Fibroblast of lung (primary cell): ENCODE measurements at regions not wholly inside any gene's neighbourhood (a gene's known extent, or its start where the extent isn't known, plus 50 kb on each side); places are given as distances from the start of the nearest gene placed in this dataset.

Source experiments
- DNase-seq, 2 donors: peaks; one replicate each; pipeline versions ENCODE4 v3.0.0 to v3.0.0-alpha.2; 2010; ENCODE audit warnings: low read depth in 2 of 2
- H2AFZ ChIP-seq: 2 replicates; pipeline ENCODE4 v1.5.1; 2012; ENCODE audit warnings: low read length, control low read depth, inconsistent platforms
- H3K27ac ChIP-seq: 2 replicates; pipeline ENCODE4 v1.5.1; 2011; ENCODE audit warnings: low read length, control low read depth; ENCODE audit not compliant: insufficient read depth
- H3K27me3 ChIP-seq: 2 replicates; pipeline ENCODE4 v1.5.1; 2011; ENCODE audit warnings: mild to moderate bottlenecking, low read length; ENCODE audit not compliant: control insufficient read depth, insufficient read depth
- H3K36me3 ChIP-seq: 2 replicates; pipeline ENCODE4 v1.5.1; 2011; ENCODE audit warnings: low read length; ENCODE audit not compliant: control insufficient read depth, insufficient read depth
- H3K4me1 ChIP-seq: 2 replicates; pipeline ENCODE4 v1.5.1; 2011; ENCODE audit warnings: low read length; ENCODE audit not compliant: control insufficient read depth, insufficient read depth; ENCODE audit errors: extremely low read depth
- H3K4me2 ChIP-seq: 2 replicates; pipeline ENCODE4 v1.5.1; 2011; ENCODE audit warnings: low read length, control low read depth; ENCODE audit not compliant: insufficient read depth; ENCODE audit errors: extremely low read depth
- H3K4me3 ChIP-seq, 4 experiments: fragments of 200-600 bp in 1 of 4; sonication (generic) in 1 of 4; replicated peaks in 1 of 4; 2 replicates each; pipeline ENCODE4 v1.5.1; 2011 to 2016; ENCODE audit warnings: low read length in 4 of 4, low read depth in 3 of 4, mild to moderate bottlenecking in 3 of 4, control low read depth in 2 of 4, inconsistent platforms in 1 of 4, mixed read lengths in 1 of 4; ENCODE audit not compliant: insufficient read depth in 1 of 4; ENCODE audit errors: control extremely low read depth in 1 of 4
- H3K79me2 ChIP-seq: 2 replicates; pipeline ENCODE4 v1.5.1; 2012; ENCODE audit warnings: mild to moderate bottlenecking, low read length, inconsistent platforms; ENCODE audit not compliant: control insufficient read depth, insufficient read depth
- H3K9ac ChIP-seq: 2 replicates; pipeline ENCODE4 v1.5.1; 2011; ENCODE audit warnings: mild to moderate bottlenecking, low read length, control low read depth; ENCODE audit not compliant: insufficient read depth
- H3K9me3 ChIP-seq: 2 replicates; pipeline ENCODE4 v1.5.1; 2012; ENCODE audit warnings: low read depth, low read length; ENCODE audit not compliant: control insufficient read depth, insufficient read depth
- H4K20me1 ChIP-seq: 2 replicates; pipeline ENCODE4 v1.5.1; 2011; ENCODE audit warnings: low read length; ENCODE audit not compliant: control insufficient read depth, insufficient read depth; ENCODE audit errors: extremely low read depth
- CTCF ChIP-seq, 2 donors: IDR thresholded peaks in 1 of 2; conservative IDR thresholded peaks in 1 of 2; 1 replicate in 1 of 2; 2 replicates in 1 of 2; pipeline ENCODE4 v1.5.1; 2011 to 2012; ENCODE audit warnings: low read length in 2 of 2, control low read depth in 1 of 2, inconsistent platforms in 1 of 2, low read depth in 1 of 2, mild to moderate bottlenecking in 1 of 2
- EZH2 ChIP-seq: IDR thresholded peaks from 2 replicates; pipeline ENCODE4 v1.5.1; 2012; ENCODE audit warnings: low read length, control low read depth, mild to moderate bottlenecking; ENCODE audit errors: missing control alignments

- Histone ChIP-seq H3K79me2 (no peaks in the 10 kb centered on the region), H3K4me2 (no peak overlapping the region), H3K4me3 (peak overlapping the region in 1 of 4 experiments; percentile 4), H3K27me3 (no peaks in the 10 kb centered on the region), H3K9ac (no peak overlapping the region), H3K27ac (no peak overlapping the region), H3K36me3 (no peaks in the 10 kb centered on the region), H3K9me3 (no peaks in the 10 kb centered on the region), H3K4me1 (no peaks in the 10 kb centered on the region), H2AFZ (no peak overlapping the region), H4K20me1 (no peaks in the 10 kb centered on the region)
- TF ChIP-seq CTCF (conservative IDR thresholded peaks at IDR 0.05 in 1 of 2, IDR thresholded peaks at IDR 0.05 in 1 of 2; ENCODE audit: low read depth in 1 of 2, low read length in 2 of 2) (no peak), EZH2 (no peak)
- DNase-seq = no peak
Observed at GRCh38 chr2:17058772-17059402, 393.3 kb upstream of the CYRIA start.

GRCh38 chr2:17057109-17058017 is 391.7 kb upstream of the CYRIA start:
- Histone ChIP-seq H3K36me3 (no peaks in the 10 kb centered on the region), H4K20me1 (no peaks in the 10 kb centered on the region), H3K9me3 (no peaks in the 10 kb centered on the region), H3K79me2 (no peaks in the 10 kb centered on the region), H3K27me3 (no peaks in the 10 kb centered on the region), H3K9ac (no peak overlapping the region), H3K4me2 (no peak overlapping the region), H3K4me3 (no peak overlapping the region), H3K4me1 (no peaks in the 10 kb centered on the region), H2AFZ (no peak overlapping the region), H3K27ac (no peak overlapping the region)
- DNase-seq = no peak
- TF ChIP-seq EZH2 (no peak), CTCF (conservative IDR thresholded peaks at IDR 0.05 in 1 of 2, IDR thresholded peaks at IDR 0.05 in 1 of 2; ENCODE audit: low read depth in 1 of 2, low read length in 2 of 2) (no peak)

GRCh38 chr2:17056236-17056635 is 390.6 kb upstream of the CYRIA start:
- Histone ChIP-seq H3K36me3 (no peaks in the 10 kb centered on the region), H3K79me2 (no peaks in the 10 kb centered on the region), H3K4me2 (no peak overlapping the region), H3K27me3 (no peaks in the 10 kb centered on the region), H3K9me3 (no peaks in the 10 kb centered on the region), H3K9ac (no peak overlapping the region), H3K4me3 (no peak overlapping the region), H3K4me1 (no peaks in the 10 kb centered on the region), H3K27ac (no peak overlapping the region), H4K20me1 (no peaks in the 10 kb centered on the region), H2AFZ (no peak overlapping the region)
- no peak for TF ChIP-seq CTCF (conservative IDR thresholded peaks at IDR 0.05 in 1 of 2, IDR thresholded peaks at IDR 0.05 in 1 of 2; ENCODE audit: low read depth in 1 of 2, low read length in 2 of 2)
- TF ChIP-seq EZH2 = no peak
- no peak for DNase-seq
